SK-N-MC (cell line): ENCODE measurements at regions not wholly inside any gene's neighbourhood (a gene's known extent, or its start where the extent isn't known, plus 50 kb on each side); places are given as distances from the start of the nearest gene placed in this dataset.

Source experiments
- EZH2 ChIP-seq: fragments of 200-600 bp; sonication (generic); IDR thresholded peaks from one replicate; pipeline ENCODE4 v1.6.1; 2017; ENCODE audit warnings: antibody characterized with exemption
- FOXP2 ChIP-seq: optimal IDR thresholded peaks from 2 replicates; pipeline ENCODE3; 2011; ENCODE audit warnings: mild to moderate bottlenecking, moderate library complexity; ENCODE audit not compliant: insufficient read depth; ENCODE audit errors: extremely low read length, control extremely low read depth
- POLR2AphosphoS5 ChIP-seq: IDR thresholded peaks from 2 replicates; pipeline ENCODE4 v1.6.1; 2012; ENCODE audit warnings: mild to moderate bottlenecking, low read depth, low read length, borderline replicate concordance

GRCh38 chr15:38928431-38928830 lies 363.8 kb upstream of the RASGRP1 start:
- TF ChIP-seq POLR2AphosphoS5 (no peak), EZH2 (no peak), FOXP2 (no peak)
